ENCODE measurements at regions not wholly inside any gene's neighbourhood (a gene's known extent, or its start where the extent isn't known, plus 50 kb on each side); places are given as distances from the start of the nearest gene placed in this dataset.
"Not testable (repeated sequence)": the region's sequence is repeated elsewhere in the genome, so short reads cannot be mapped to it uniquely, and the experiment has no call there.

DNA sequence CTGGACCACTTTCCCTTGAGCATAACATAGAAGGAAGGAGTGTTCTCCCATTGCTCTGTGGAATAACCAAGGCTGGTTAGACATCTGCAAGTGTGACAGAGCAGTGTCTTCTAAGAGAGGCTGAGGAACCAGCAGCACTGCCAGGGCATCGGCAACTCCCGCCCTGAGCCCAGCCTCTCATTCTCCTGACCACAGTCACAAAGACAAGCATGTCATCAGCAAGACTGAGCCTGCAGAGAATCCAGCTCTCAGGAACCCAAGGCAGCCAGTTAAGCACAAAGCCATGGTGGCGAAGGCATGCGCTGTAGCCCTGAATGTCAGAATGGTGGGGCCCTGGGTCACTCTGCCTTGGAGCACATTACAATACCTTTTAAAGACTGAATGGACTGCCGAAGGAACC lies 253.9 kb downstream of the AGTPBP1 start:
- no peak for DNase-seq (ENCODE audit: low read depth in 2 of 2)

GRCh38 chr9:85484235-85484634 lies 257.5 kb downstream of the AGTPBP1 start:
- DNase-seq (ENCODE audit: low read depth in 2 of 2) = no peak

DNA sequence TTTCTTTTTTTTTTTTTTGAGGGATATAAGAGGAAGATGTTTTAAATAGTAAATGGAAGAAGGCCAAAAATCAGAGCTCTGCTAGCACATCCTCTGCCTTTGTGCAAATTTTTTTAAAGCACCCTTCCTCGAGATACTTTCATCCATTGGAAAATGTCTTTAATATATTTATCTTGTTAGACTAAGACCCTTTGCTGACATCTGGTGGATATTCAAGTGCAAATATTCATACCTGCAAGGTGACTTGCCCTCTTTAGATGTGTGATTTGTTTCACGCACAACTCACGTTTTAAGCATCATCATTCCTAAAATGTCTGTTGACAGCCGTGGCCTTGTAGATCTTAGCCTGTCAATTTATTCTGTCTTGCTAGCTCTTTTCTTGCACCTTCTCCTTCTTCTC lies 258.5 kb downstream of the AGTPBP1 start:
- no peak for DNase-seq (ENCODE audit: low read depth in 2 of 2)

- DNase-seq (ENCODE audit: low read depth in 2 of 2) = no peak
Measured at GRCh38 chr9:85479305-85479704, 262.4 kb downstream of the AGTPBP1 start.

- DNase-seq (ENCODE audit: low read depth in 2 of 2) = no peak
Measured at GRCh38 chr9:85478847-85479246, 262.9 kb downstream of the AGTPBP1 start.

DNA sequence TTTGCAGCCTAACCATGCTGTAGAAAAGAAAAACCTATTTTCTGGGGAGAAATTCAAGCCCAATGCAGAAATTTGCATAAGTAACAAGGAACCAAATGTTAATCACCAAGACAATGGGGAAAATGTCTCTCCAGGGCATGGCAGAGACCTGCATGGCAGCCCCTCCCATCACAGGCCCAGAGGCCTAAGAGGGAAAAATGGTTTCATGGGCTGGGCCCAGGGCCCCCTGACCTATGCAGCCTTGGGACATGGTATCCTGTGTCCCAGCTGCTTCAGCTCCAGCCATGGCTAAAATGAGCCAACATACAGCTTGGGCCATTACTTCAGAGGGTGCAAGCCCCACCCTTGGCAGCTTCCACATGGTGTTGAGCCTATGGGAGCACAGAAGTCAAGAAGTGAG lies 266.9 kb downstream of the AGTPBP1 start:
- DNase-seq (ENCODE audit: low read depth in 2 of 2) = not testable (repeated sequence)

GRCh38 chr9:85471791-85472190 lies 270.0 kb downstream of the AGTPBP1 start:
- no peak for DNase-seq (ENCODE audit: low read depth in 2 of 2)

DNA sequence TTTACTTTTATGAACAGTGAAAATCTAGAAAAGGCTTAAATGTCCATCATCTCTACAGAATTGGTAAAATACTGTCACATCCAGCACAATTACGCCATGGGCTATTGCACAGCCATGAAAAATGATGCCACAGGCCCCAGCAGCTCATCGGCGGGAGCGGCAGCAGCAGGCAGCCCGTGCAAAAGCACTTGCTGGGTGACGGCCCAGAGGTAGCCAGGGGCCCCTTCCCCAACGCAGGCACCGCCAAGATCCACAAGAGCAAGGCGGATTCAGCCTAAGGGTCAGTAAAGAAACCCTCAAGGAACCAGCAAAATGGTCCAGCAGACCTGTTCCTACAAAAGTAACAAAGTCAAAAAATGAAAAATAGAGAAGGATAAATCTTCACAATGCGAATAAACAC lies 272.7 kb downstream of the AGTPBP1 start:
- no peak for DNase-seq (ENCODE audit: low read depth in 2 of 2)

DNA sequence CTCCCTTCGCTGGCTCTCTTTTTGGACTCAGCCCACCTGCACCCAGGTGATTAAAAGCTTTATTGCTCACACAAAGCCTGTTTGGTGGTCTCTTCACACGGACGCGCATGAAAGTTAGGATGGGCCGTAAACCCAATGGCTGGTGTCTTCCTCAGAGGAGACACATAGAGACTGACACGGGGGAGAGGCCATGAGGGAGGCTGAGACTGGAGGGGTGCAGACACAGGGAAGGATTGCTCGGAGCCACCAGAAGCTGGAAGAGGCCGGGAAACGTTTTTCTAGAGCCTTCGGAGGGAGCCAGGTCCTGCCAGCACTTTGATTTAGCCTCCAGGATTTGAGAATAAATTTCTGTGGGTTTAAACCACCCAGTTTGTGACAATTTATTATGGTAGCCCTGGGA lies 274.9 kb downstream of the AGTPBP1 start:
- no peak for DNase-seq (ENCODE audit: low read depth in 2 of 2)

- not testable (repeated sequence) for DNase-seq (ENCODE audit: low read depth in 2 of 2)
Measured at GRCh38 chr9:85458114-85458864, 283.5 kb downstream of the AGTPBP1 start.

GRCh38 chr9:85453850-85454249 lies 287.9 kb downstream of the AGTPBP1 start:
- DNase-seq (ENCODE audit: low read depth in 2 of 2) = no peak

DNA sequence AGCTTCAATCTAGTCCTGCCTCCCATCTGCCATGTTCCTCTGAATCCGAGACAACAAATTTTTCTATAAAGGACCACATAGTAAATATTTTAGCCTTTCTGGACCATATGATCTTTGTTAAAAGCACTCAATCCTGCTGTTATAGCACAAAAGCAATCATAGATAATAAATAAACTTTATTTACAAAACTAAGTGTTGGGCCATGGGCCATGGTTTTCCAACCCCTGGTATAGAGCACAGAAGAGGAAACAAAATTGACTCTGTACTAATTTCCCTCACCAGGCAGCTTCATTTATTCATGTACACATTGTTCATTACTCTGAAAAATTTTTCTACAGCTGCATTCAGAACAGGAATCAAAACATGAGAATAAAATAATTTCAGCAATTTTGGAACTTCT lies 288.9 kb downstream of the AGTPBP1 start:
- no peak for DNase-seq (ENCODE audit: low read depth in 2 of 2)

DNA sequence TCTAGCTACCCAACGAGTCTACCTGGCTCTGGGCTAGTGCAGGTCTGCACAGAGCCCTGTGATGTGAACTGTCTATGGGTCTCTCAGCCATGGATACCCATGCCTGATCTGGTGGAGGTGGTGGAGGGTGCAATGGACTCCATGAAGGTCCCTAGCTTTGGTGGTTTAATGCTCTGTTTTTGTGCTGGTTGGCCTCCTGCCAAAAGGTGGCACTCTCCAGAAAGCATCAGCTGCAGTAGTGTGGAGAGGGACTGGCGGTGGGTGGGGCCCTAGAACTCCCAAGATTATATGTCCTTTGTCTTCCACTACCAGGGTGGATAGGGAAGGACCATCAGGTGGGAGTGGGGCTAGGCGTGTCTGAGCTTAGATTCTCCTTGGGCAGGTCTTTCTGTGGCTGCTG lies 290.1 kb downstream of the AGTPBP1 start:
- no peak for DNase-seq (ENCODE audit: low read depth in 2 of 2)

- no peak for DNase-seq (ENCODE audit: low read depth in 2 of 2)
Measured at GRCh38 chr9:85445887-85446286, 295.9 kb downstream of the AGTPBP1 start.

DNA sequence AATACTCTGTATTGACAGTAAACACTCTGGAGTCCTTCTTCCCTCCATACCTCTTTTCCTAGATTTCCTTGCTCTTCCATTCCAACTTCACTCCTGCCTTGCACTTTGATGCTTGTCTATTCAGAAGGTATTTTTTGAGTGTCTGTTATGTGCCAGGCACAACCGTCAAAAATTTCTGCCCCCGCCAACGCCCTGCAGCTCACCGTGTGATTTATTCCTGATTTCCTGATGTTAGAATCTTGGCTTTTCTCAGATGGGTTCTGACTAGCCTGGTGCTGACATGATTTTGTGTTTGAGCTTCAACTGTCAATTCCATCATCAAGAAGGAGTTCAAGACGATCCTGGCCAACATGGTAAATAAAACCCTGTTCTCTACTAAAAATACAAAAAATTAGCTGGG lies 297.5 kb downstream of the AGTPBP1 start:
- no peak for DNase-seq (ENCODE audit: low read depth in 2 of 2)

GRCh38 chr9:85443190-85443598 lies 298.6 kb downstream of the AGTPBP1 start:
- DNase-seq (ENCODE audit: low read depth in 2 of 2) = no peak

DNA sequence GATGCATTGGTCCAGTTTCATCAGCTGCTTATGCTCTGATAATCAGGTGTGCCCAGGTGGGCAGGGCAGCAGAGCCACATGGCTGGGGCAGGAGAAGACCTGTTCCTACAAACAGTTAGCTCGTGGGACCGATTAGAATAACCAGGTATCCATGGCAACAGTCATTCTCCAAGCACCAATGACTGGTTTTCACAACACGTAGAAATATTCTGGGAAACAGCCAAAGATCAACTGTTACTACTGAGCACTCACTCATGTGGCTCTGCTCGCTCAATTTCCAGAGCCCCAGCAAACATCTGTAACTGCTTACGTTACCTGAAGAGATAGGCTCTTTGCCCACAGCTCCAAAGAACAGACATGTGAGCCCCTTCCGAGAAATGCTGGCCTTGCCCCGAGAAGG lies 302.0 kb downstream of the AGTPBP1 start:
- no peak for DNase-seq (ENCODE audit: low read depth in 2 of 2)

GRCh38 chr9:85433956-85434355 lies 307.8 kb downstream of the AGTPBP1 start:
- DNase-seq (ENCODE audit: low read depth in 2 of 2) = not testable (repeated sequence)

DNA sequence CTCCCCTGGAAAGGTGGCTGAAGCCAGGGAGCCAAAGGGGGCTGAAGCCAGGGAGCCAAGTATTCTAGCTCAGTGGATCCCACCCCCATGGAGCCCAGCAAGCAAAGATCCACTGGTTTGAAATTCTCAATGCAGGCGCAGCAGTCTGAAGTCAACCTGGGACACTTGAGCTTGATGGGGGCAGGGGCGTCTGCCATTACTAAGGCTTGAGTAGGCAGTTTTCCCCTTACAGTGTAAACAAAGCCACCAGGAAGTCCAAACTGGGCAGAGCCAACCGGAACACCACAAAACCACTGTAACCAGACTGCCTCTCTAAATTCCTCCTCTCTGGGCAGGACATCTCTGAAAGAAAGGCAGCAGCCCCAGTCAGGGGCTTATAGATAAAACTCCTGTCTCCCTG lies 308.2 kb downstream of the AGTPBP1 start:
- not testable (repeated sequence) for DNase-seq (ENCODE audit: low read depth in 2 of 2)

DNA sequence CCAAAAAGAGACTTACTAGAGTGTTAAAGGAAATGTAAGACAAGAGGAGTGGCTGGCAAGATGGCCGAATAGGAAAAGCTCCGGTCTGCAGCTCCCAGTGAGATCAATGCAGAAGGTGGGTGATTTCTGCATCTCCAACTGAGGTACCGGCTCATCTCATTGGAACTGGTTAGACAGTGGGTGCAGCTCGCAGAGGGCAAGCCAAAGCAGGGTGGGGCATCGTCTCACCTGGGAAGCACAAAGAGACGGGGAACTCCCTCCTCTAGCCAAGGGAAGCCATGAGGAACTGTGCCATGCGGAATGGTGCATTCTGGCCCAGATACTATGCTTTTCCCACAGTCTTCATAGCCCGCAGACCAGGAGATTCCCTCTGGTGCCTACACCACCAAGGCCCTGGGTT lies 308.7 kb downstream of the AGTPBP1 start:
- no peak for DNase-seq (ENCODE audit: low read depth in 2 of 2)

DNA sequence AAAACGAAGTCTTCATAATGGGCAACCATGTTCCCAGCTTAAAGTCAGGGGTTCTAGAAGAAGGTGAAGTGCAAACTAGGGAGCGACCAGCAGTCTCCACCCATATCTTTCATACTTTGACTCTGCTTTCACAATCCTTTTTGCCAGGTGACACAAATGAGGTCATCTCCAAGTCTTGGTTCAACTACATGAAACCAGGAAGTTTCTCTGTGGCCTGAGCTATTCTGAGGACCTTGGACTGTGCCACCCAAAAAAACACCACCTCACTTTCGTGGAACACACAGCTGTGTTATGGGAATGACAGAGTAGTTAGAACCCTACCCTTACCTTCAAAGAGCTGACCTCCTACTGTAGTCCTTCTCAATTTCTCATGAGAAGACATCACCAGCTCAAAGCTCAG lies 309.2 kb downstream of the AGTPBP1 start:
- DNase-seq (ENCODE audit: low read depth in 2 of 2) = no peak

DNA sequence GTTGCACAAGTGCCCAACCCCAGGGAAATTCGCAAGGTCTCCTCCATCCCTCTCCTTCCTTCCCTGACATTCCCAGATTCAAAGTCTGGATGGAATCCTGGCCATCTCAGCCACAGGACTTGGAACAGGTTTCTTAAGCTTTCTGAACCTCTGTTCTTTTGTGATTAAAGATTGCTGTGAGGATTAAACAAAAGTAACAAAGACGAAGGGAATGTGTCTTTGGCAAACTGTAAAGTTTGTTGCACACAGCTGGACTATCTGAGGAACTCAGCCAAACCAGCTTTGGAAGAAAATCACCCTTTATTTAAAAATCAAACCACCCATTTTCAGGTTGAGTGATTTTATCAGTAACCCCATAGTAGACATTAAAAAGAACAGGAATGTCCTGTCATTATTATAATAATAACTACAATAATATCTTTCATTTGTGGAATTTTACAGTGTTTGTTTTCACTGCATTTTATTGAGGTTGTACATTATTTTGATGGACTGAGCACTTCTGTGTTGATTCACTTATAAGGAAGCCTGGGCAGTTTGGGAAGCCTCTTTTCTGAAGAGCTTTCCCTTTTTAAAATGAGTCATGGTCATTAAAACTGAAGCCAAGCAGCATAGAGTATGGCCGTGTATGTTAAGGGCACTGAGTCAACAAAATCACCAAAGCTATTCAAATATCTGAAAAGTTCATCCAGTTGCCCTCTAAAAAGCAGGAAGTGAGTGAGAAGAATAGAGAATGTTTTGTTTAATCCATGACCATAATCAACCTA lies 310.2 kb downstream of the AGTPBP1 start:
- no peak for DNase-seq (ENCODE audit: low read depth in 2 of 2)

DNA sequence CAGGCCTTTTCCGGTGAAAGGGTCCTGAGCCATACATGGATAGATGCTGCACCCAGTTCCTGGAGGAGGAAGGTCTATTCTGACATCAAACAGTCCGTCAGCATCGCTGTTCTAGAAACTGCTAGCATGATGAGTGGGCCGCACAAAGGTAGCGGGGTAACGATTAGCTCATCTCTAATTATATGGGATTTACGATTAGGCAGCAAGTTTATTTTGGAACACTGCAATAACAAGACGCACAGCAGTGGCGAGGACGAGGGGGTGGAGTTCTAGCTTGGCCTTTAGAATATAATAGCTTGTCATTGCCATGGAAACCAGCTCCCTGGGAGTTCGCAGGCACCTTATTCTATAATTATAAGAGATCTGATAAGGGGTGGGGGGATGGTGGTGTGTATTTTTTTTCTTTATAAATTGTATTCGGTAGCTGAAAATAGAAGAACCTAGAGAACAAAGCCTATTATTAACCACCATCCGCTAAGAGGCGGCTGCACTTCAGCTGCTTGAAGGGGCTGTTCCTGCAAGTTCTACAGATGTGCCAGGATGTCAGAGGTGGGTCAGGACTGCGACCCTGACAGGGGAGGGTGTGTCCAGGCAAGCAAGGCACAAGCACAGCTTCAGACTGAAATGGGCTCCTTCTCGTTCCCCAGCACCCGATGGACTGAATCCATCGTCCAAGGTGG lies 311.0 kb downstream of the AGTPBP1 start:
- no peak for DNase-seq (ENCODE audit: low read depth in 2 of 2)

All from stimulated activated CD4-positive, alpha-beta T cell treated with anti-CD3 and anti-CD28 coated beads, Interleukin-12 subunit alpha, Interleukin-12 subunit beta, amount 100 ng/mL, for 24 hours (primary cell).